MM.1S (cell line): ENCODE measurements at regions not wholly inside any gene's neighbourhood (a gene's known extent, or its start where the extent isn't known, plus 50 kb on each side); places are given as distances from the start of the nearest gene placed in this dataset.

Experiments used
- DNase-seq: peaks from one replicate; pipeline ENCODE4 v3.0.0-alpha.2; 2015
- H2AFZ ChIP-seq: fragments of 300-600 bp; sonication (generic); 2 replicates; pipeline ENCODE4 v1.6.0; 2016; ENCODE audit warnings: antibody characterized with exemption, low read length
- H3F3A ChIP-seq: fragments of 300-600 bp; sonication (generic); 2 replicates; pipeline ENCODE4 v1.6.1; 2016; ENCODE audit warnings: mild to moderate bottlenecking, antibody characterized with exemption, low read length, moderate library complexity, mixed read lengths; ENCODE audit not compliant: insufficient read depth
- H3K27ac ChIP-seq: fragments of 300-600 bp; sonication (generic); 2 replicates; pipeline ENCODE4 v1.5.1; 2016; ENCODE audit warnings: mild to moderate bottlenecking, low read length
- H3K27me3 ChIP-seq: fragments of 300-600 bp; sonication (generic); replicated peaks from 2 replicates; pipeline ENCODE4 v1.6.0; 2016; ENCODE audit warnings: low read length; ENCODE audit not compliant: insufficient read depth
- H3K36me3 ChIP-seq: fragments of 300-600 bp; sonication (generic); replicated peaks from 2 replicates; pipeline ENCODE4 v1.6.1; 2016; ENCODE audit warnings: mild to moderate bottlenecking, low read length, mixed read lengths; ENCODE audit not compliant: insufficient read depth
- H3K4me1 ChIP-seq: fragments of 300-600 bp; sonication (generic); 2 replicates; pipeline ENCODE4 v1.6.1; 2016; ENCODE audit warnings: low read length, mixed read lengths
- H3K4me2 ChIP-seq: fragments of 300-600 bp; sonication (generic); 2 replicates; pipeline ENCODE4 v1.6.0; 2016; ENCODE audit warnings: low read depth, low read length
- H3K4me3 ChIP-seq: fragments of 300-600 bp; sonication (generic); 2 replicates; pipeline ENCODE4 v1.5.1; 2016; ENCODE audit warnings: low read length, mixed read lengths
- H3K79me2 ChIP-seq: fragments of 300-600 bp; sonication (generic); 2 replicates; pipeline ENCODE4 v1.6.1; 2016; ENCODE audit warnings: mixed run types, low read length, mixed read lengths
- H3K9ac ChIP-seq: fragments of 300-600 bp; sonication (generic); 2 replicates; pipeline ENCODE4 v1.6.1; 2016; ENCODE audit warnings: low read length, mixed read lengths
- H3K9me2 ChIP-seq: fragments of 300-600 bp; sonication (generic); replicated peaks from 2 replicates; pipeline ENCODE4 v1.6.1; 2016; ENCODE audit warnings: mild to moderate bottlenecking, low read length, mixed read lengths; ENCODE audit not compliant: insufficient read depth
- H3K9me3 ChIP-seq: fragments of 300-600 bp; sonication (generic); replicated peaks from 2 replicates; pipeline ENCODE4 v1.6.1; 2016; ENCODE audit warnings: mild to moderate bottlenecking, low read length, mixed read lengths; ENCODE audit not compliant: insufficient read depth
- H4K20me1 ChIP-seq: fragments of 300-600 bp; sonication (generic); 2 replicates; pipeline ENCODE4 v1.6.1; 2016; ENCODE audit warnings: mild to moderate bottlenecking, low read length, moderate library complexity, mixed read lengths; ENCODE audit not compliant: insufficient read depth
- EZH2 ChIP-seq: fragments of 300-600 bp; sonication (generic); optimal IDR thresholded peaks from 2 replicates; pipeline ENCODE3; 2017; ENCODE audit warnings: low read depth, mild to moderate bottlenecking, antibody characterized with exemption, low read length, mixed read lengths
- EZH2phosphoT487 ChIP-seq: fragments of 300-600 bp; sonication (generic); IDR thresholded peaks from 2 replicates; pipeline ENCODE4 v1.6.1; 2018; ENCODE audit warnings: antibody characterized with exemption, low read length
- TF ChIP-seq, protein P1 (sequence below): fragments of 300-600 bp; sonication (generic); IDR thresholded peaks from 2 replicates; pipeline ENCODE4 v1.5.1; 2016; ENCODE audit warnings: antibody characterized with exemption, low read length, mixed read lengths

DNA sequence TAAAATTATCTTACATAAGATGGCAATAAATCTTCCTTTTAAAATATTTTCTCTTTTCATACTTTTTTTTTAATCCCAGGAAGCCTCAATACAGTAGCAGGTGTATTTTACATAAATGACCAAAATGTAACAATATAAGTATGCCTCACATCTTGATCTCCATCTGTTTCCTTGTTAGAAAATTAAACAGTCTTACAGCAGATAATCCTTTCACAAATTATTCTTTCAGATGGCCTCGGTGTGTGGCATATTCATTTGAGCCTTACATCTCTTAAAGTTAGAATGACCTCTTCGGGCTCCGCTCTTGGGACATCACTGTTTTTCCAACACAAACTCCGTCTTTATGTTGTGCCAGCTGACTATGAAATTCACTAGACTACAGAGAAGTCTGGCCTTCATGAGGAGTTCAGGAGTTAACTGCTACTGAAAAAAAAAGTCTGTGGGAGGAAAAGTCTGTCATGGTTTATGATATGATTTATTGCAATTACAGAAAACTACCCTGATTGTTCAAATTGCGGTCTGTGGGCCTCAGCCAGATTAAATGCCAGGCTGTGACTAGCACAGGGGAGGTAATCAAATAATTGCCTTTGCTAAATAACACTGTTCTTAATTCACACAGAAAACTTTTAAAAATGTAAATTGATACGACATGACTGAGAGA, 292.9 kb upstream of the PUM3 start:
- H3K4me2 ChIP-seq, result no peak overlapping the region
- no peaks in the 10 kb centered on the region for H3K79me2 ChIP-seq
- H3K4me3 ChIP-seq, result no peak overlapping the region
- H3K36me3 ChIP-seq, result no peaks in the 10 kb centered on the region
- no peak for DNase-seq
- TF ChIP-seq EZH2 (no peak), EZH2phosphoT487 (no peak)
- TF ChIP-seq, protein P1, sequence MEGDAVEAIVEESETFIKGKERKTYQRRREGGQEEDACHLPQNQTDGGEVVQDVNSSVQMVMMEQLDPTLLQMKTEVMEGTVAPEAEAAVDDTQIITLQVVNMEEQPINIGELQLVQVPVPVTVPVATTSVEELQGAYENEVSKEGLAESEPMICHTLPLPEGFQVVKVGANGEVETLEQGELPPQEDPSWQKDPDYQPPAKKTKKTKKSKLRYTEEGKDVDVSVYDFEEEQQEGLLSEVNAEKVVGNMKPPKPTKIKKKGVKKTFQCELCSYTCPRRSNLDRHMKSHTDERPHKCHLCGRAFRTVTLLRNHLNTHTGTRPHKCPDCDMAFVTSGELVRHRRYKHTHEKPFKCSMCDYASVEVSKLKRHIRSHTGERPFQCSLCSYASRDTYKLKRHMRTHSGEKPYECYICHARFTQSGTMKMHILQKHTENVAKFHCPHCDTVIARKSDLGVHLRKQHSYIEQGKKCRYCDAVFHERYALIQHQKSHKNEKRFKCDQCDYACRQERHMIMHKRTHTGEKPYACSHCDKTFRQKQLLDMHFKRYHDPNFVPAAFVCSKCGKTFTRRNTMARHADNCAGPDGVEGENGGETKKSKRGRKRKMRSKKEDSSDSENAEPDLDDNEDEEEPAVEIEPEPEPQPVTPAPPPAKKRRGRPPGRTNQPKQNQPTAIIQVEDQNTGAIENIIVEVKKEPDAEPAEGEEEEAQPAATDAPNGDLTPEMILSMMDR, result no peak
- no peaks in the 10 kb centered on the region for H3K9me2 ChIP-seq
- no peaks in the 10 kb centered on the region for H3K27me3 ChIP-seq
- no peak overlapping the region for H3K27ac ChIP-seq
- H3K4me1 ChIP-seq, result no peaks in the 10 kb centered on the region
- H3K9me3 ChIP-seq, result no peaks in the 10 kb centered on the region
- H3F3A ChIP-seq, result no peaks in the 10 kb centered on the region
- H3K9ac ChIP-seq, result no peak overlapping the region
- no peaks in the 10 kb centered on the region for H4K20me1 ChIP-seq
- no peak overlapping the region for H2AFZ ChIP-seq

DNA sequence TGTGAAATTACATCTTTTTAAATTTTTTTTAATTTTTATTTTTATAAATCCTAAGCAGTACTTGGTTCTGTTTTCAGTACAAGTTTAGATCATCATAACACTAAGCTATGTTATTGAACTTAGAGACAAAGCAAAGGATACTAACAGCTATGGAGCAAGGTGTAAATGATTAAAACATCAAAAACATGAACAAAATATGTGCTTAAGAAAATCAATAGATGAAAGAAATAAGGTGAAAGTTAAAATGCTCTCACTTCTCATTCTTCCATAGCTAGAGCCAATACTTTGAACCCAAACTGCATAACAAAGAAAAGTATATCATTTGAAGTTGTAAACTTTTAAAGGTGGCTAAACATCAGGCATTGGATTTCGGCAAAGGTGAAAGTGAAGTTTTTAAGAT, 292.3 kb upstream of the PUM3 start:
- no peaks in the 10 kb centered on the region for H3K9me3 ChIP-seq
- no peaks in the 10 kb centered on the region for H3K4me1 ChIP-seq
- no peaks in the 10 kb centered on the region for H3F3A ChIP-seq
- no peak overlapping the region for H3K4me3 ChIP-seq
- H3K4me2 ChIP-seq, result no peak overlapping the region
- H2AFZ ChIP-seq, result no peak overlapping the region
- no peaks in the 10 kb centered on the region for H3K9me2 ChIP-seq
- DNase-seq, result no peak
- no peaks in the 10 kb centered on the region for H3K79me2 ChIP-seq
- H3K27me3 ChIP-seq, result no peaks in the 10 kb centered on the region
- no peak overlapping the region for H3K27ac ChIP-seq
- H4K20me1 ChIP-seq, result no peaks in the 10 kb centered on the region
- H3K36me3 ChIP-seq, result no peaks in the 10 kb centered on the region
- H3K9ac ChIP-seq, result no peak overlapping the region
- TF ChIP-seq EZH2phosphoT487 (no peak), EZH2 (no peak)
- TF ChIP-seq, protein P1, result no peak

GRCh38 chr9:3127564-3127963, 283.7 kb upstream of the PUM3 start:
- H4K20me1 ChIP-seq, result no peaks in the 10 kb centered on the region
- DNase-seq, result no peak
- no peak overlapping the region for H2AFZ ChIP-seq
- no peak overlapping the region for H3K9ac ChIP-seq
- H3K4me2 ChIP-seq, result no peak overlapping the region
- no peaks in the 10 kb centered on the region for H3K79me2 ChIP-seq
- no peak overlapping the region for H3K27ac ChIP-seq
- peaks cover 24% of the 10 kb centered on the region for H3K4me1 ChIP-seq
- H3K4me3 ChIP-seq, result no peak overlapping the region
- H3F3A ChIP-seq, result peaks cover 7% of the 10 kb centered on the region; the same call in 1 of the 2 replicates
- no peaks in the 10 kb centered on the region for H3K36me3 ChIP-seq
- H3K9me3 ChIP-seq, result no peaks in the 10 kb centered on the region
- no peaks in the 10 kb centered on the region for H3K27me3 ChIP-seq
- no peaks in the 10 kb centered on the region for H3K9me2 ChIP-seq
- TF ChIP-seq EZH2, result no peak
- TF ChIP-seq, protein P1, result no peak
- no peak for TF ChIP-seq EZH2phosphoT487
